AG09309 (cell line): ENCODE measurements at regions not wholly inside any gene's neighbourhood (a gene's known extent, or its start where the extent isn't known, plus 50 kb on each side); places are given as distances from the start of the nearest gene placed in this dataset.
A peak's percentile ranks its signal among the peaks of the same experiment; 100 is the strongest.

Source experiments
- DNase-seq: peaks from one replicate; pipeline ENCODE4 v3.0.0-alpha.2; 2010; ENCODE audit warnings: low read depth
- H3K4me3 ChIP-seq: 2 replicates; pipeline ENCODE4 v1.5.1; 2011; ENCODE audit warnings: mild to moderate bottlenecking, low read depth, low read length, moderate library complexity; ENCODE audit not compliant: control insufficient read depth
- CTCF ChIP-seq: IDR thresholded peaks from 2 replicates; pipeline ENCODE4 v1.5.1; 2011; ENCODE audit warnings: mild to moderate bottlenecking, low read depth, low read length, inconsistent platforms; ENCODE audit not compliant: insufficient read depth, control insufficient read depth; ENCODE audit errors: missing control alignments

DNA sequence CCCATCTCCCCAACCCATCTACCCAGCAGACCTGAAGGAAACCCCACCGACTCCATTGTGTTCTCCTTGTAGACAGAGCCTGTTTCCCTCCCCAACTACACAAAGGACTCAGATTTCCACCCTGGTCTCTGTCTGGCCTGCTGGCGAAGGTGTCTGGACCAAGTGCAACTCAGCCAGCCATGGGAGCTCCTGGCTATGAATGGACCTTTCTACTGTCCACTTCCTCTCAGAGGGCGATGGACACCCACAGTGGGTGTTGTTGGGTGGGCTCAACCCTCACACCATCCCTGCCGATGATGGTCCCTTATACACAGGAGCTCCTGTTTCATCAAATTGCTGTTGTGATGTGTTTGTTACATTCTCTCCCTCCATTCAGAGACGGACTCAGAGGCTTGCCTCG lies 112.5 kb upstream of the PHACTR3 start:
- no peak overlapping the region for H3K4me3 ChIP-seq
- no peak for DNase-seq
- TF ChIP-seq CTCF, result no peak

DNA sequence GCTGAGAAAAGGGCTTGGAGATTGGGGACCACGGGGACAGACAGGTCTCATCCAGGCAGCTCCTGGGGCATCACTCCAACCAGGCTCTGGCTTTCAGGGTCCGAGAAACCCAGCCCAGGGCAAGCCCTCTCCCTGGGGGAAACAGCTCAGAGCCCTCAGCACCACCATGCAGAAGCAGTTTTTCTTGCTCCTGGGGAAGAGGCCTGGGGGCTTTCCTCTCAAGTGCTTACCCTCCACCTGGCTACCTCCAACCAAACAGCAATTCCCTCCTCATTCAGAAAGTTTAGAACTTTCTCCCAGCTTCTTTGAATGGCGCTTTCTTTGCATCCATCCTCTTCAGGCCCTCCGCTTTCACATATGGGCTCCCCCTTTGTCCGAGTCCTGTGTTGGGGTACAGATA lies 110.4 kb upstream of the PHACTR3 start:
- no peak for TF ChIP-seq CTCF
- DNase-seq, result no peak
- no peak overlapping the region for H3K4me3 ChIP-seq

DNA sequence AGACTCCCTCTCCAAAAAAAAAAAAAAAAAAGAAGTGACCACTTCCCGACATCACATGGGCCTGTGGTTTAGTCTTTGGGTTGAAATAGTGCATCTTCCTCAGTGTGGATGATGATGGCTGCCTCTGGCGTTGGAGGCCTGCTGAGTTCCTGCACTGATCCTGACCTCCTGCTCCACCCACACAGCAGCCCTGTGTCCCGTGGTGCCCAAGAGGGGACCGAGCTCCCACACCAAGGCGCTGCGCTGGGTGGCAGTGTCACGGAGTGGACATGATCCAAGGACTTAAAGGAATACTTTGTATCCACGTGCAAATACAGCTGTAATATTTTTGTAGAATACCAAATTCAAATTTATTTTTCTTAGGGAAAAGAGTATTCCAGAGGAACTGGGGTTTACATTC lies 109.2 kb upstream of the PHACTR3 start:
- no peak for TF ChIP-seq CTCF
- H3K4me3 ChIP-seq, result no peak overlapping the region
- no peak for DNase-seq

DNA sequence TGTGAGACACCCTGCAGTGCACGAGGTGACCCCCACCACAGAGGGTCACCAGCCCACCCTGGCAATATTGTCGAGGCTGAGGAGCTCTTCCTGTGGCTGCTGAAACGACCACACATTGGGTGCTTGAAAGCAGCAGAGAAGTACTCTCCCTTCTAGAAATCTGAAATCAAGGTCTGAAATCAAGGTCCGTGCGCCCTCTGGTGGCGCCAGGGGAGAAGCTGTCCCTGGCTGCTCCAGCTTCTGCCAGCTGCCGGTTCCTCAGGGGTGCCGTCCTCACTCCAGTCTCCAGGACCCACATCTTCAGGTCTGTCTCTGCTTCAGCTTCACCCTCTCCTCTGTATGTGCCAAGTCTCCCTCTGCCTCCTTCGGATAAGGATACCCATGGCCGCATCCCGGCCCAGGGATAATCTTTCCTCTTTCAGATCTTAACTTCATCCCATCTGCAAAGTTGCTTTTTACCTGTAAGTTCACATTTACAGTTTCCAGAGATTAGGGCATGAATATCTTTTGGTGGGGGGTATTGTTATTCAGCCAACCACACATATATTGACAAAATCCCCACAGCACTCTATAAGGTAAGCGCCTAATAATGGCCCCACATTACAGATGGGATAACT lies 108.3 kb upstream of the PHACTR3 start:
- DNase-seq, result peak; percentile 11

DNA sequence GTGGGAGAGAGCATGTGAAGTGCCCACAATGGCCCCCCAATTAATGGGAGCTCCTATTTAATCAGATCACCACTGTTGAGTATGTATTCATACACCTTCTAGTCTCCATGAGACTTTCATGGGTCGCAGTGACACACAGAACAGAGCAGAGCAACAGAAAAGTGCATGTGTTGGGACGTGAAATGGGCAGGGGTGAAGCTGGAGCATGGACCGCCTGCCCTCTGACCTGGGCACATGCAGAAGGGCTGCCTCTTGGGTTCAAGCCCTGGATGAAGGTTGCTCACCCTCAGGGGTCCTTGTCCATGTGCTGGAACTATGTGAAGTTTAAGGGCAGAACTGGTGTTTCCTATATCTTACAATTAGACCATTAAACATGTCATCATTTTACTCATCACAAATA lies 106.0 kb upstream of the PHACTR3 start:
- DNase-seq, result no peak
- TF ChIP-seq CTCF, result no peak
- H3K4me3 ChIP-seq, result no peak overlapping the region

More for the DNA sequence above, 108.3 kb upstream of the PHACTR3 start:
- no peak overlapping the region for H3K4me3 ChIP-seq
- TF ChIP-seq CTCF, result peak; percentile 94

GRCh38 chr20:59499863-59500262 lies 104.5 kb upstream of the PHACTR3 start:
- no peak for DNase-seq
- no peak for TF ChIP-seq CTCF
- no peak overlapping the region for H3K4me3 ChIP-seq

- DNase-seq, result no peak
- no peak for TF ChIP-seq CTCF
- H3K4me3 ChIP-seq, result no peak overlapping the region
These were observed 95.6 kb upstream of the PHACTR3 start for GRCh38 chr20:59508729-59509128.
